Cardiac muscle cell (in vitro differentiated cells and primary cell): ENCODE measurements at regions not wholly inside any gene's neighbourhood (a gene's known extent, or its start where the extent isn't known, plus 50 kb on each side); places are given as distances from the start of the nearest gene placed in this dataset.

Source experiments
- DNase-seq, 2 donors: peaks; one replicate each; pipeline versions ENCODE4 v3.0.0 to v3.0.0-alpha.2; 2010 to 2017; ENCODE audit warnings: low read depth in 1 of 2, low spot score in 1 of 2
- H3K27ac ChIP-seq: fragments of 200-600 bp; sonication (generic); 2 replicates; pipeline ENCODE4 v1.5.1; 2016
- H3K27me3 ChIP-seq: fragments of 200-600 bp; sonication (generic); 2 replicates; pipeline ENCODE4 v1.6.0; 2016; ENCODE audit warnings: control low read depth
- H3K36me3 ChIP-seq: fragments of 200-600 bp; sonication (generic); 2 replicates; pipeline ENCODE4 v1.5.1; 2016; ENCODE audit warnings: control low read depth
- H3K4me1 ChIP-seq: fragments of 200-600 bp; sonication (generic); 2 replicates; pipeline ENCODE4 v1.8.1; 2017; ENCODE audit warnings: low read depth, mild to moderate bottlenecking, mixed run types
- H3K4me3 ChIP-seq: fragments of 200-600 bp; sonication (generic); 2 replicates; pipeline ENCODE4 v1.5.1; 2016; ENCODE audit warnings: mild to moderate bottlenecking
- H3K9me3 ChIP-seq: fragments of 200-600 bp; sonication (generic); 2 replicates; pipeline ENCODE4 v1.5.1; 2017; ENCODE audit warnings: low read depth, mild to moderate bottlenecking, control low read depth
- CTCF ChIP-seq: IDR thresholded peaks from 2 replicates; pipeline ENCODE4 v1.5.1; 2012; ENCODE audit warnings: low read depth, mild to moderate bottlenecking, low read length

- no peaks in the 10 kb centered on the region for H3K36me3 ChIP-seq
- H3K4me1 ChIP-seq: no peaks in the 10 kb centered on the region
- DNase-seq: peak in 1 of 2 donors; percentile 35
- TF ChIP-seq CTCF: no peak
- no peaks in the 10 kb centered on the region for H3K9me3 ChIP-seq
- H3K4me3 ChIP-seq: no peak overlapping the region
- no peaks in the 10 kb centered on the region for H3K27me3 ChIP-seq
- no peak overlapping the region for H3K27ac ChIP-seq
Observed at GRCh38 chr4:105050896-105051295, 95.8 kb upstream of the TET2 start.

GRCh38 chr4:105057370-105058105, 89.1 kb upstream of the TET2 start:
- no peak for DNase-seq
- Histone ChIP-seq H3K9me3 (no peaks in the 10 kb centered on the region), H3K4me3 (no peak overlapping the region), H3K4me1 (no peaks in the 10 kb centered on the region), H3K27ac (no peak overlapping the region), H3K36me3 (no peaks in the 10 kb centered on the region), H3K27me3 (no peaks in the 10 kb centered on the region)
- no peak for TF ChIP-seq CTCF

GRCh38 chr4:105058177-105058812, 88.4 kb upstream of the TET2 start:
- DNase-seq: peak in 1 of 2 donors; percentile 55
- Histone ChIP-seq H3K27me3 (no peaks in the 10 kb centered on the region), H3K4me3 (no peak overlapping the region), H3K27ac (no peak overlapping the region), H3K9me3 (no peaks in the 10 kb centered on the region), H3K4me1 (no peaks in the 10 kb centered on the region), H3K36me3 (no peaks in the 10 kb centered on the region)
- no peak for TF ChIP-seq CTCF

GRCh38 chr4:105059337-105059736, 87.3 kb upstream of the TET2 start:
- Histone ChIP-seq H3K27me3 (no peaks in the 10 kb centered on the region), H3K4me3 (no peak overlapping the region), H3K9me3 (no peaks in the 10 kb centered on the region), H3K4me1 (no peaks in the 10 kb centered on the region), H3K36me3 (no peaks in the 10 kb centered on the region), H3K27ac (no peak overlapping the region)
- no peak for DNase-seq
- no peak for TF ChIP-seq CTCF

- no peak for TF ChIP-seq CTCF
- no peak overlapping the region for H3K27ac ChIP-seq
Observed at GRCh38 chr4:105060628-105061027, 86.0 kb upstream of the TET2 start.

More at GRCh38 chr4:105060628-105061027, 86.0 kb upstream of the TET2 start:
- H3K4me1 ChIP-seq: no peaks in the 10 kb centered on the region
- DNase-seq: peak in 1 of 2 donors; percentile 24
- no peaks in the 10 kb centered on the region for H3K27me3 ChIP-seq
- no peaks in the 10 kb centered on the region for H3K9me3 ChIP-seq
- H3K4me3 ChIP-seq: no peak overlapping the region
- no peaks in the 10 kb centered on the region for H3K36me3 ChIP-seq
